UCSD-AML1 (cell line): ENCODE measurements at regions not wholly inside any gene's neighbourhood (a gene's known extent, or its start where the extent isn't known, plus 50 kb on each side); places are given as distances from the start of the nearest gene placed in this dataset.
"Not testable (repeated sequence)": the region's sequence is repeated elsewhere in the genome, so short reads cannot be mapped to it uniquely, and the experiment has no call there.

ENCODE experiments used
- DNase-seq: peaks from one replicate; lab custom pipeline; 2025; ENCODE audit not compliant: unreplicated experiment; lab: John Stamatoyannopoulos, UW

GRCh38 chr1:191700922-191701321 is 457.3 kb upstream of the RGS18 start:
- DNase-seq, result no peak

GRCh38 chr1:191702124-191702523 is 456.1 kb upstream of the RGS18 start:
- no peak for DNase-seq

GRCh38 chr1:191707288-191707687 is 451.0 kb upstream of the RGS18 start:
- DNase-seq, result no peak

GRCh38 chr1:191709215-191709614 is 449.0 kb upstream of the RGS18 start:
- no peak for DNase-seq

- no peak for DNase-seq
These were observed 446.3 kb upstream of the RGS18 start for GRCh38 chr1:191711961-191712360.

GRCh38 chr1:191714845-191715244 is 443.4 kb upstream of the RGS18 start:
- no peak for DNase-seq

- no peak for DNase-seq
These were observed 428.5 kb upstream of the RGS18 start for GRCh38 chr1:191729742-191730141.

- DNase-seq, result not testable (repeated sequence)
These were observed 426.5 kb upstream of the RGS18 start for GRCh38 chr1:191731608-191732302.

GRCh38 chr1:191734321-191734720 is 423.9 kb upstream of the RGS18 start:
- DNase-seq, result no peak

- no peak for DNase-seq
These were observed 418.7 kb upstream of the RGS18 start for GRCh38 chr1:191739544-191739943.

- DNase-seq, result no peak
These were observed 405.9 kb upstream of the RGS18 start for GRCh38 chr1:191752342-191752741.

- no peak for DNase-seq
These were observed 398.2 kb upstream of the RGS18 start for GRCh38 chr1:191760016-191760415.

GRCh38 chr1:191788551-191788950 is 369.7 kb upstream of the RGS18 start:
- no peak for DNase-seq

- no peak for DNase-seq
These were observed 360.1 kb upstream of the RGS18 start for GRCh38 chr1:191798178-191798577.

- DNase-seq, result no peak
These were observed 354.0 kb upstream of the RGS18 start for GRCh38 chr1:191804311-191804710.

- DNase-seq, result not testable (repeated sequence)
These were observed 344.7 kb upstream of the RGS18 start for GRCh38 chr1:191813593-191813992.

- no peak for DNase-seq
These were observed 340.1 kb upstream of the RGS18 start for GRCh38 chr1:191818198-191818597.

- DNase-seq, result no peak
These were observed 326.7 kb upstream of the RGS18 start for GRCh38 chr1:191831572-191831971.

- DNase-seq, result no peak
These were observed 318.4 kb upstream of the RGS18 start for GRCh38 chr1:191839891-191840290.

GRCh38 chr1:191851799-191852595 is 306.3 kb upstream of the RGS18 start:
- no peak for DNase-seq

- DNase-seq, result no peak
These were observed 305.4 kb upstream of the RGS18 start for GRCh38 chr1:191852907-191853306.

GRCh38 chr1:191857600-191857999 is 300.7 kb upstream of the RGS18 start:
- no peak for DNase-seq
